ENCODE measurements at regions not wholly inside any gene's neighbourhood (a gene's known extent, or its start where the extent isn't known, plus 50 kb on each side); places are given as distances from the start of the nearest gene placed in this dataset.

DNA sequence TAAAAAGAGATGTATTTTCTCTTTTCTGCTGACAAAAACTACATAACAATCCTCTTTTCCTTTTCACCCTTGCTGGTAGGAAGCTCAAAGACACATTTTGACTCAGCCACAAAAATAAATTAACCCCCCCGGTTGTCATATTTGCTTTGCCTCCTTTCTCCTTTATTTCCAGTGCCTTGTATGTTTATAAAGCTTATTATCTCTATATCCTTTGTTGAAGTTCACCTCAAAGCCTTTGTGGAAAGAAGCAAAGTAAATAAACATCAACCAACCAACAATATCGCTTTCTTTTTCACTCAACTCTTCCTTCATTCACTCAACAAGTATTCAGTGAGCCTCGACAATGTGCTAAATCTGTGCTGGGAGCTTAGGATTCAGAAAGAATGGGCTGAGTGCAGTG lies 276.5 kb upstream of the ID2 start:
- DNase-seq, result no peak

DNA sequence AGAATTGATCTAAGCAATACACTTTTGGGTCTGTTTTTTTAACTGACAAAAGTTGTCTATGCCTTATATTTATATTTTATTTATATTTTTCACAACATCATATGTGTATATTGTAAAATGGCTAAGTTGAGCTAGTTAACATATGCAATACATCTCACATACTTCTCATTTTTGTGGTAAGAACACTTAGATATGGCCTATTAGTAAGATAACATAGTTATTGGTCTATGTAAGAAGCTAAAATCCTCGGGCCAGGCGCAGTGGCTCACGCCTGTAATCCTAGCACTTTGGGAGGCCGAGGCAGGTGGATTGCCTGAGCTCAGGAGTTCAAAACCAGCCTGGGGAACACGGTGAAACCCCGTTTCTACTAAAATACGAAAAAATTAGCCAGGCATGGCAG lies 275.6 kb upstream of the ID2 start:
- DNase-seq, result no peak

DNA sequence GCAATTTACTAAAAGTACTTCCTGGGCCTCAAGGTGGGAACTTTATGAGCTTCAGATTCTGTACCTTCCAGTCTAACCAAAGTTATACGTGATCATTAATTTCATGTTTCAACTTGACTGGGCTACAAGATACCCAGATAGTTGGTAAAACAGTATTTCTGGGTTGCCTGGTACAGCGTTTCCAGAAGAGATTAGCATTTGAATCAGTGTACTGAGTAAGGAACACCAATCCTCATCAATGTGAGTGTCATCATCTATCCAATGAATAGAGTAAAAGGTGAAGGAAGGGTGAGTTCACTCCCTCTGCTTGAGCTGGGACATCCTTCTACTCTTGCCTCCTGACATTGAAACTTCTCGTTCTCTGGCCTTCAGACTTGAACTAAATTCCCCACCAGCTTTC lies 274.5 kb upstream of the ID2 start:
- DNase-seq, result no peak

DNA sequence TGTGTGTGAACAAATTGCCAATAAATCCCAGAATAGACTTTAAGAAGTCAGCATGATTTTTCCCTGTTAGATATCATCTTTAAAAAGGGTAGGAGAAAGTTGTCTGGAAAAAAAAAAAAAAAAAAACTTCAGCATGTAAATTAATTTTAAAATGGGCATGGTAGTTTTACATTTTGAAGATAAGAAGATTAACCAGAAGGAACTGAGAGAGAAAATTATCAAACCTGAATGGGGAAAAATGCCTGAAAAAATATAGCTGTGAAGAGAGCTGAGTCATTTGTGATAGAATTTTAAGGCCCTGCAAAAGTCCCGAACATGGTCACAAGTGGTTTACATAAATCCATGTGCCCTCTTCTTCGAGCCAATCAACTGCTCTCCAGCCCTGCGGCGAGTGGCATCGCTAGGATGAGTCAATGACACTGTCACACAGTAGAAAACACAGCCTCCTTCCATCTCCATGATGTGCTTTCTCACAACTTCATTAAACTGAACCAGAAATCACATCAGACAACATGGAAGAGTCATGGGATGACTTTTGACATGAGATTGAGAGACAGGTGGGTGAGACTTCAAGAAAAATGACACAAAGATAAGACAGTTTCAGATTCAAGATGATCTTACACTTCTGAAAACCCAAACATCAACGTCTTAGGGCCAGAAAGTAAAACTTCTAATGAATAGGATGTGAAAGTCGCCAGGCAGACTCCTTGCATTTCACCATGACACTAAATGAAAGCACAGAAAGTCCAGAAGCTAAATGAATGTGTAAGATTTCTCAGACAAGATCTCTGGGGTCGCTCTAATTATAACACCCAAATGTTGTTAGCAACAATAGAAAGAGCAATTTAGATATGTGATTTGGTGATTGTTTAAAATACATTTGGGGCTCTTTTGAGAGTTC lies 273.0 kb upstream of the ID2 start:
- no peak for DNase-seq

DNA sequence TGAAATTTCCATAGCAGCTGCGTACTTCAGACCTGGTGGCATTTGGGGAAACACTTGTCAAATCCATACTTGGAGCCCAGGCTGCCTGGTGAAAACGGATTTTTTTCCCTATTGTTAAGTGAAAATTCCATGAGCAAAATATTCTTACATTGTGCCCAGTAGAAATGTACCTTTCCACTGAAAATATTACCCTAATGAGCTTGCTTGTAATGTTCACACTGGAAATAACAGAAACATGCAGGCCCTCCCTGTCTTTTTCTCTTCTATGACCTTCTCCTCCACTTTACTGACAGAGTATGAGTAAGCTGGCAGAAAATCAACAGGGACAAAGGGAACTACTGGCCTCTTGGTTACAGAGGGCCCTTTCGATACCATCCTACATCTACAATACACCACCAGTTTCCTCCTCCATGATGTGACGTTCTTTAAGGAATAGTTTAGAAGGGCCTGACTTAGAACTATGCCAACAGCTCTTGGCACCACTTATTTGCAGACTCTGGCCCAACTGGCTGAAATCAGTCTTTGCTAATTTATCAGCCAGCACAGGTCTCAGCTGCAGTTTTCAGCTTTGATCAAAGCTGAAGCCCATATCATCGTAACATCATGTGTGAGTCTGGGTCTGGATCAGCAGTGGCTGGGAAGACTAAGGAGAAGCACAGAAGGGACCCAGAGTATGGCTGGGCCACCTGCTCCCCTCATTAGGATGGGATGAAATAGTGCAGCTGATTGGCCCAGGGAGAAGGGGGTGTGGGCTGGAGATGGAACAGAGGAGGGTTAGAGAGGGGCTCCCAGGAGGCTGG lies 272.2 kb upstream of the ID2 start:
- DNase-seq, result no peak

DNA sequence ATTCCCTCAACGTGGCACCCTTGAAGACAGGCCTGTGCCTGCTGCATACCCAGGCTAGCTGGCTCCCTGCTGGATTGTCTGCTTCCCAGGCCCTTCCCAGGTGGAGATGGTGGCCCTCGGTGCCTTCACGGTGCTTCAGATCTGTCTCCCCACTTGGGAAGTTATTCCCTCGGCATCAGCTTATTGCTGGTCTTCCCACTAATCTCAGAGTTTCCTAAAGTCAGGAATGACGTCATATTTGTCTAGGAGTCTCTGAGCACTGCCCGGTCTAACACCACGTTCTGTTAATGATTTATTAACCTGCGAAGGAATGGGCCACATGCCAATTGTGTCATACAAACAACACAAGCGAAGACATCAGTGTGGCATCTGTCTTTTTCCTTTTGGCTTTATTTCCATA lies 269.8 kb upstream of the ID2 start:
- DNase-seq, result peak; percentile 73

DNA sequence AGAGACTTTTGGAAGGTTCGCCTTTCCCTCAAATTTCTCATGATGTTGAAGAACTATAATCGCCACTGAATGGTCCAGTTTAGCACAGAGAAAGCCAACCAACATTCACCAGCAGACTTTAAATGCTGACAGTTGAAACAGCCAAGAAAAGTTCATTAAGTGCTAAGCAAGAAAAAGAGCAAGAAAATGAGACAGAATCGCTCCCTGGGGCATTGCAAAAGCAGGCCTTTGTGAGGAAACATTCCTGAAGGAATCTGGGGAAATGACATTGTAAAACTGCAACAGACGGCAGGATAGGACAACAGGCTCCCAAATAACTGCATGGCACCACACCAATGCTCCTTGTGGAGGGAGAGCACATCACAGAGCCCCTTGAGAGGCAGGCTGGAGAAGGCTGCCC lies 269.3 kb upstream of the ID2 start:
- no peak for DNase-seq

DNA sequence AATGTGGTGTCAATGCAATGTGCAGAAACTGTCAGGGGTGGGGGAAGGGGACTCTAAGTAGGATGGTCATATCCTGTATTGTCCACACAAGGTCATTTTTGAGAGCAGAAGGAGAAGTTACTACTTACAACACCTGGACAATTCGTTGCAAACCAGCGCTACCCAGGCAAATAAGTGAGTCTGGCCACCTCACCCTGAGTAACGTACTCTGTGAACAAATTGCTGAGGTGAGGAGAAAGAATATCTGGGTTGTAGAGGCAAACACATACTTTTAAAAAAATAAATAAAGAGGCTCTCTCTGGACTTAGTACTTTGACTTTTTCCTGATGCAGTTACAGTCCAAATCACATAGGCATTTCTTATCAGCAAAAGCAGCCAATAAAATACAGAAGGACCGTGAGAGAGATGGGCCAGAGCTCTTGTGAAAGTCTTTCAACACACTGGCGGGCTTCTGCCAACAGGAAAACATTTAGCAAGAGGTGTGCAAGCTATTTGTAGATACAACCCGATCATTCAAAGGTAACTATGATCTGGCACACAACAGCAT lies 268.2 kb upstream of the ID2 start:
- no peak for DNase-seq

DNA sequence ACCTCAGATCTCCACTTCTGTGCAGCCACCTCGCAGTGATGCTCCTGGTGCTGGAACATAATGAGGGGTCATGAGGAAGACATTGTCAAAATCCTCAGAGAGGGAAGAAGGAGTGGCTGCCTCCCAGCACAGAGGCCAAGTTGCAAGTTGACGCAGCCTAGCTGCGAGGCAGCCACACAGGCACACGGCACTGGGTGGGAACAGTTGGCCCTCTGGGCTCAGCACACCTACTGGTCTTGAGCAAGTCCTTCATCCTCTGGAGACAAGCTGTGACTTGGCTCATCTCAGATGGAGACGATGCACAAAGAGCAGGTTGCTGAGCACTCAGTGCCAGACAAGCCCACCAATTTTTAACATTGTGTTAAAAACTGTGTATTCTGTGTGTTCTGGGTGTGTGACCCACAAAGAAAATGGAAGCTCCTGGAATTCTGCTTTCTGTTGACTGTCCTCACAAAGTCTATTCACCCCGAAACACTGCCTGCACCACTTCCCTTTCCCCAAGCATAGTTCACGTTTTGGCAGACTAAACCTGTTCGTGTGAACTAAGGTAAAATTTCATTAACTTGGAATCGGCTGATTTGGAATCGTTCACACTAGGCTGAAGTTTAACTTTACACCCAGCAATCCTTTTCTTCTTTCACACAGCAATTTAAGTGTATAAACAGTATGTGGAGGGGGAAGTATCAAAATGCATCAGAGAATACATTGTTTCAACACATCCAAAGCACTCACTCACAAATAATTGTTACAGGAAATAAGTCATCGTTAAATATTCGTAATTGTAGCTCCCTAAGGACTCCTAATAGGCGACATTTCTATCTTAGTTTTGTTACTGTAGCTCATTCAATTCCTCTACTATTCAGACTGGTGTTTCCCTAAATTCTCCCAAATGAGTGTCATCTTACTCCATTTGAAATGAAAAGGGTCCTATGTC lies 266.6 kb upstream of the ID2 start:
- DNase-seq, result no peak

DNA sequence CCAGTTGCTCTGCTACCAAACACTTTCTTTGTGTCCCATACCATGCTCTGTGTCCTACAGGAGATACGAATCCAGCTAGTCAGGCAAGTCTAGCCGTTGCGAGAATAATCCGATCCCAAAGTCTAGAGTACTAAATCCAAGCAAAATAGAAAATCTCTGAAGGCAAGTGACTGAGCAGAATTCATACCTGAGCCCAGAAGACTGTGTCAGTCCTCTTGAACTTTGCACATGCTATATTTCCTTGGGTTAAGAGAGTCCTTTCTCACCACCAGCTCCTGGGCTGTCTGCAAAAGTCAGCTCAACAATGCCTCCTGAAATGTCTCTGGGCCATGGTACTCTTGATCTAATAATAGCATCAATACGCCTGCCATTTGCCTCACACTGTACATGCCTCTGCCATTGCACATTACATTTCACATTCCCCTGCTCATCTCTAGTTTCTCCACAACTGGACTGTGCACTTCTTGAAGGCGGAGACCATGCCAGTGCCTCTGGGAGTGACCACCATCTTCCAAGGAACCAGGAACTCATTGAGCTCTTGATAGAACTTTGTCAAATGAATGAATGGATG lies 265.8 kb upstream of the ID2 start:
- DNase-seq, result no peak

DNA sequence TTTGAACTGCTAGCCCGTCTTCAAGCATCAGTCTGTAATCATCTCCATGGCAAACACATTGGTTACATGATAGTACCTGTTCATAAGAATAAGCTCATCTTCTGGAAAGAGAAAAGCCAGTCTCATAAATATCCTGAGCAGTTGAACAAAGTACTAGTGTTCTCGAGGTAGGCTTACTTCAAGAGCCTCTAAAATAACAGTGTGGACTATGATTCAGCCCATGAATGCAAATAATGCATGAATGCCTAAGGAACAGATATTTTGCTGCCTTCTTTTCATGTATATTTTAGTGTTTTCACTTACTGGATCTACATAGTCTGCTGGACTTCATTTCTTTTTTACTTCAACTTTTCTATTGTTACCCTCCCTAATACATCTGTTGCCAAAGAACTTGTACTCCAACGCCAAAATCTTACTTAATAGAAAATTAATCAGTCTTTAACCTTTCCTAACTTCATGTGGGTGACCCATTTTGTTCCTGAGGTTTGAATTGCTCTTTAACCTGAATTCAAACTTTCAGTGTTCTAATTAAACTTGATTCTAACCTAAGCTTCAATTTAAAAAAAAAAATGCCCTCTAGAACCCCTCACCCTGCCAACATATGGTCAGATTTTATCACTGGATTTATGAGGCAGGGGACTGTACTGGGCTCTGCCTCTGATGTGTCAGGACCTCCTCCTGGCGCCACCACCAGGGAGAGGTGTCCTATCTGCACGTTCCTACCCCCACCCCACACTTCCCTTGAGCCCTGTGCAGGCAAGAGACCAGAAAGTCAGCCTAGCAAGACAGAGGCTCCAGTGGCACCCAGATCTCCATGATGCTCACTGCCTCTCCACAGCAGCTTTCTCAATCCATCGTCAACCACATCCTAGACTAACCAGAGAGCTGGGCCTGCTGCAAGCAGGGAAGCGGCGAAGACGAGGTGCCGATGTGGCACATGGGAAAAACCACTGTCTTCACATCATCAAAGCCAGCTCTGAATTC lies 264.7 kb upstream of the ID2 start:
- DNase-seq, result no peak

DNA sequence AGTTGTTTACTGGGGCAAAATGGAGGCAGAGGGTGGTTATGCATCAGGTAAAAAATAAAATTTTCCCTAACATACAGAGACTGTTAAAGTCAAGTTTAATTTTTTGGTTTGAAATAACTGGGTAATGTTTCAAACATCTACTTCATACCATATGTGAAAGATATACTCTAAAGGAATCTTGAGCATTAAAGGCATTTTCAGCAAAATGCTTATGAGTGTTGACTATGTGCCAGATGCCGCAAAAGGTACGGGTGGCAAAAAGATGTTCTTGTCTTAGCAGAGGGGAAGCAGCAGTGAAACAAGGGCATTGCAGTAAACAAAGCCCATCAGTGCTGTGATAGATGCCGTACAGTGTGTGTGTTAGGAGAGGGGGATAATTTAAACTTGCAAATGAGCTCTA lies 263.1 kb upstream of the ID2 start:
- DNase-seq, result no peak

DNA sequence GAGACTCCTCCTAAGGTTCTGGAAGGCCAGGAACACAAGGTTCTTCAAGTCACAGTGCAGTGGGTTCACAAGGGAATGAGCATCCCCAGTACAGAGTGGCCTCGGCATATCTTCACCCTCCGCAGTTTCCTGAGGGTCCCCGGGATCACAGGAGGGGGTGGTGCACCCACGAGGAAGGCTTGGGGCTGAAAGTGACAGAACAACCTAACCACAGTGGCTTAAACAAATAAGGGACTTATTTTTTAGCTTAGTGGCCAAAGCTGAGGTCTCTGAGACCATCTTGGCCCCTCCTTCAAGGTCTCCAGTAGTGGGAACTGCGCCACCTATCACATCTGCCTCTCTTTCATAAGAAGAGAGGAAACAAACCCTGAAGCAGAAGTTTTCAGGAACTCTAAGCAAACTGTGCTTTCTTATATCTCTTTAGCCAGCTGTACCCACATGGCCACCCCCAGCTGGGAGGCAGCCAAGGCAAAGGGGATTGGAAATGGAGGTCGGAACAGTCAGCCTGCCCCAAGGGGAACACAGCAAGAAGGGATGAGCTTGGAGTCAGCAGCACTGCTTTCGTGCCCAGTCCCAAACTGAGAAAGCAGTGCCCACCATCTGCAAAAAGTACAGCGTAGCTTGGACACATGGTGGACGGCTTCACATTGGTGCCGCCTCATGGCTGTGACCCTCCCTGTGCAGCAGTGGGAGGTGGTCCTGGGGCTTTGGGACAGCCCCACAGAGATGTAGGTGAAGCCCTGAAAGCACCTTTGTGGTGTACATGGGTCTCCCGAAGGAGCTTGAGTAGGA lies 260.0 kb upstream of the ID2 start:
- DNase-seq, result no peak

DNA sequence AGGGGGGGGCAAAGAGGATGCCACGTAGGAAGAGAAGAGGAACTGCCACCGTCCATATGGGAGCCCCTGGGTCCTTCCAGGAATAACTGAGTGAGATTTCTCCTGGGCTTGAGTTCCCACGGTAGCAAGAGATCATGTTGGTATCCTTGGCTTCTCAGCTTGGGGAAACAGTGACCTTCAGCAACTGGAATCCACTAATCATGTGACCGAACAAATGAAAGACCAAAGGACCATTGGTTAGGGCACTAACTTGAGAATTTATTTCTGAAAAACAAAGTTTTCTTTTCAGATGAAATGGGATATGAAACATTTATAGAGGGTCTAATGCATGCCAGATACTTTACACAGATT lies 259.4 kb upstream of the ID2 start:
- no peak for DNase-seq

DNA sequence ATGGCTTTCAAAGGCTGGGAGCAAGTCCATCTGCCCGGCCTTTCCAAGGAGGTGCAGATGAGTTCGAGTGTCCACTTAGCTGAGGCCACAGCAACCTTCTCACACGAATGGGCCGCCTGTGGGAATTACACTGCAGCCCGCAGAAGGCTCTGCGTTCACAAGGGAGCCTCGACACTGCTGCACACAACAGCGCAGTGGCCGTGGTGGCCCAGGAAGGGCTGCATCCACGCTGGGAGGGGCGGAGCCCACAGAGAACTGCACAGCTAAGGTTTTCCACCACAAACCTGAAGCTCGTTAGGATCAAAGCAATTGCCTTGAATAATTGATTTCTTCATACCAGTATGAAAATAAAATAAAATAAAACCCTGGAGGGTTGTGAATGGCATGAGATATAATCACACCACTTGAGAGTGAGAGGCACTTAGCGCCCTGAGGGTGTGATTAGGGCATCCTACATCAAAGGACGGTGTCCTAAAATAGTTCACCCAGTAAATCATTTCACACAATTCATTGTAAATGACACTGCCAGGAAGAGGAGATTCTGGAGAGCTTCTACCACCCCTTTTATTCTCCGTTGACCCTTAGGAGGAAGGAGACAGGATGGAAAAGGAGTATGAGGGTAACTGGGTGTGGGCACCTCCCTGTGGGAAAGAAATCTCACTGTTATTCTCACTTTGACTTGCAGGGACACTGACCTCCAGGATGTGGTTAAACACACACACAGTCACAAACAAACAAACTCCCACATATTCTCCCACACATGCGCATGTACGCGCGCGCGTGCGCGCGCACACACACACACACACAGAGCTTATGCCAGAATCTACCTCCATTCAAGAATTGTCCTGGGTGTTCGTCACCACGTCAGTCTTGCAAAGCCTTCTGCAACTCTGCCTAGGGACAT lies 256.6 kb upstream of the ID2 start:
- DNase-seq, result no peak

DNA sequence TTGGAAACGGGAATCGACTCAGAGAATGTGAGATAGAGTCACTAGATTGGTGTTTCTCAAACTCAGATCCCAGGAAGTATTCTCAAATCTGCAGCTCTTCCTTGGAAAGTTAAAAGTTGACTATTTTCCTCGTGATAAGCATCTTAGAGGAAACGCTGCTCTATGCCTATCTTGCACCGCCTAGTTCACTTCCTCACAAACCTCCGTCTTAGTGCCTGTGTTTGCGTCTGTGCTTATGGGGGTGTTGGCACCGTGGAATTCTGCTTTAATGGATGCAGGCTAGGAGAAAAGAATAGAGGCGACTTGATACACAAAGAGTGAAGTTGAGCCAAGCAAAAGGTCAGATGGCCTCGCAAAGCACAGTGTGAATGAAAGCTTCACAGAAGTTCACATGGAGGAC lies 255.3 kb upstream of the ID2 start:
- no peak for DNase-seq

DNA sequence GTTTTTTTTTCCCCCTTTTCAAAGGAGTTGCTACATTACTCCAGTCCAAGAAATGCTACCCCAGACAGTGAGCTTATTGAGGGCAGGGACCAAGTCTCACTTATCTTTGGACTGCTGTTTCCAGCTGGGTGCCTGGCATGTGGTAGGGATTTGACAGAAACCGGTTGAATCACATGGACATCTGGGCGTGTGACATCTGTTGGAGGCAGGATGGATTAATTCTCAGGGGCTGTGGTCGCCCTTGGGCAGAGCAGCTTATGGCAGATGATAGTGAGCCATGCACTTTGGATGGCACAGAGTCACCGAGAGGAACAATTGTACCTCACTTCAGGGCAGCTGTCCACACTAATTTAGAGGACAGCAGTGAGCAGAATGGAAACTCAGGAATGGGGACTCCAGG lies 254.6 kb upstream of the ID2 start:
- DNase-seq, result no peak

DNA sequence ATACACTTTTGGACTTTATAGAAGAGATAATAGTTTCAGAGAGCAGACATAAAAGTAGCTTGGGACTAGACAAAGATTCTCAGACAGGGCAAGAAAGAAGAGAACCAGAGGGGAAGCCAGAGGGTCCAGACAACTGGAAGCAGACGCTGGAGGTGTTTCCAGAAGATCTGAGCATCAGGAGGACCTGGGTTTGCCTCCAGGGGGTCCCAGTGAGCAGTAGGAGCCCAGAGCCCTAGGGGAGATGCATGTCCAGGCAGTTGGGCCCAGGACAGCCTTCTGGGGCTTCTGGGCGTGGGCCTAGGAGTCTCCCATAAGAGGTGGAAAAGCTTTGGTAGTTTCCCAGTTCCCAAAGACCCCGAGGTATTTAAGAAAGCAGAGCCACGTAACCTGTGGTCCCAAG lies 251.2 kb upstream of the ID2 start:
- no peak for DNase-seq

DNA sequence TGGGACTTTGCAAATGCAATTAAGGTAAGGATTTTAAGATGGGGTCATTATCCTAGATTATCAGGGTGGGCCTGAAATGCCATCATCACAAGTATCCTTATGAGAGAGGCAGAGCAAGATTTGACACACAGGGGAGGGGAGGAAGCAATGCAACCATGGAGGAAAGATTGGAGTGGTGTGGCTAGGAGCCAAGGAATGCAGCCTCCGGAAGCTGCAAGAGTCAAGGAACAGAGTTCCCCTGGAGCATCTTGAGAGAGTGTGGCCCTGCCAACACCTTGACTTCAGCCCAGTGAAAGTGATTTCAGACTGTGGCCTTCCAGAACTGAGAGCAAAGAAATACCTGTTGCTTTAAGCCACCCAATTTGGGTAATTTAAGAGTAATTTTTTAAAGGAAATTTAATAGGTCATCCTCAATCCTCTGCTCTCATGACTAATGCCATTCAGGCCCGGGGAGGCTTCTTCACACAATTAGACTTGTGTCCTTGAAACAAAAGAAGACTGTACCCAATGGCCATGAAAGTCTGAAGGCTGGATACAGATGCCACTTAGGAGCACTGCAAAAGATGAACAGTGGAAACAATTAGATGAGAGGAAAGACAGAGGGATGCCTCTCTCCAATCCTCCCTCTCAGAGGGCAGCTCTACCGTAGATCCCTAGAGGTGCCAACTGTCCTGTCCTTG lies 250.3 kb upstream of the ID2 start:
- DNase-seq, result no peak

Data from kidney glomerular epithelial cell (primary cell).